K562 (cell line): ENCODE measurements at regions not wholly inside any gene's neighbourhood (a gene's known extent, or its start where the extent isn't known, plus 50 kb on each side); places are given as distances from the start of the nearest gene placed in this dataset.
A peak's percentile ranks its signal among the peaks of the same experiment; 100 is the strongest.

Experiments
- ATAC-seq: fragments of 200-7000 bp; cut with Tn5 transposase; 3 replicates; pipeline ENCODE4 v1.9.1; 2020; ENCODE audit warnings: moderate library complexity
- BruUV-seq: library from RNA; stranded (reverse); fragments of 400-500 nt; replicated peaks from 2 replicates; lab custom pipeline; 2021; lab: Mats Ljungman, UMichigan
- CTCF ChIA-PET: fragments of 300-600 bp; formaldehyde crosslinking; extraction: SDS; loops from one replicate; lab custom pipeline; 2021; ENCODE audit warnings: low intra/inter-chr PET ratio; lab: Yijun Ruan, JAX
- POLR2A ChIA-PET: fragments of 300-600, 350-650 bp; sonication (Branson Sonifier 250); formaldehyde crosslinking; extraction: SDS; loops from one replicate; lab custom pipeline; 2021; ENCODE audit warnings: antibody characterized with exemption, inconsistent platforms; lab: Yijun Ruan, JAX
- DNase-seq, 4 experiments: peaks; one replicate each; pipeline versions ENCODE4 v3.0.0 to v3.0.0-alpha.2; 2011 to 2018; ENCODE audit warnings: low spot score in 3 of 4, mixed read lengths in 3 of 4; ENCODE audit errors: extremely low read depth in 1 of 4
- FAIRE-seq: peaks from 2 replicates; lab custom pipeline; 2011; peaks lifted over from hg19 to GRCh38; lab: Jason Lieb, UNC
- H2AFZ ChIP-seq: 2 replicates; pipeline ENCODE4 v1.6.0; 2011; ENCODE audit warnings: low read depth, low read length, control low read depth, inconsistent platforms
- H3K27ac ChIP-seq: fragments of 200-600 bp; 3 replicates; pipeline ENCODE4 v1.8.0; 2011; ENCODE audit warnings: low read depth, mild to moderate bottlenecking, control low read depth, inconsistent platforms, low read length, moderate library complexity, mixed read lengths; ENCODE audit errors: extremely low read depth
- H3K27me3 ChIP-seq, 2 experiments: fragments of 300-600 bp in 1 of 2; 2 replicates in 1 of 2; 3 replicates in 1 of 2; pipeline versions ENCODE4 v1.6.0 to v1.8.0; 2011; ENCODE audit warnings: inconsistent platforms in 2 of 2, low read length in 2 of 2, mild to moderate bottlenecking in 1 of 2, mixed read lengths in 1 of 2, moderate library complexity in 1 of 2; ENCODE audit not compliant: control insufficient read depth in 2 of 2, insufficient read depth in 2 of 2
- H3K36me3 ChIP-seq: fragments of 300-600 bp; 3 replicates; pipeline ENCODE4 v1.8.0; 2011; ENCODE audit warnings: mild to moderate bottlenecking, low read length, inconsistent platforms; ENCODE audit not compliant: control insufficient read depth, insufficient read depth
- H3K4me1 ChIP-seq, 2 experiments: fragments of 200-600 bp in 1 of 2; replicated peaks in 1 of 2; 2 replicates in 1 of 2; 3 replicates in 1 of 2; pipeline versions ENCODE4 v1.5.1 to v1.8.0; 2011; ENCODE audit warnings: inconsistent platforms in 2 of 2, low read length in 2 of 2, mild to moderate bottlenecking in 1 of 2, mixed read lengths in 1 of 2, moderate library complexity in 1 of 2; ENCODE audit not compliant: control insufficient read depth in 2 of 2, insufficient read depth in 2 of 2
- H3K4me2 ChIP-seq: 2 replicates; pipeline ENCODE4 v1.6.1; 2011; ENCODE audit warnings: low read length, control low read depth, inconsistent platforms, mixed read lengths; ENCODE audit not compliant: insufficient read depth
- H3K4me3 ChIP-seq: fragments of 200-600 bp; sonication (generic), shearing (Covaris generic); 2 replicates; pipeline ENCODE4 v1.5.1; 2016; ENCODE audit warnings: control low read depth, inconsistent platforms
- H3K79me2 ChIP-seq: fragments of 200-600 bp; 3 replicates; pipeline ENCODE4 v1.8.0; 2011; ENCODE audit warnings: low read length, inconsistent platforms; ENCODE audit not compliant: control insufficient read depth, insufficient read depth
- H3K9ac ChIP-seq, 2 experiments: 2 replicates each; pipeline versions ENCODE4 v1.6.0 to v1.6.1; 2011; ENCODE audit warnings: low read depth in 2 of 2, low read length in 2 of 2, control low read depth in 1 of 2, inconsistent platforms in 1 of 2, mild to moderate bottlenecking in 1 of 2, mixed read lengths in 1 of 2; ENCODE audit not compliant: insufficient read depth in 1 of 2
- H3K9me1 ChIP-seq: one replicate; pipeline ENCODE4 v1.6.0; 2011; ENCODE audit warnings: inconsistent platforms, mild to moderate bottlenecking, low read length, moderate library complexity; ENCODE audit not compliant: control insufficient read depth, insufficient read depth
- H3K9me3 ChIP-seq: replicated peaks from 2 replicates; pipeline ENCODE4 v1.5.1; 2011; ENCODE audit warnings: low read depth, low read length, inconsistent platforms; ENCODE audit not compliant: control insufficient read depth, insufficient read depth
- H4K20me1 ChIP-seq: replicated peaks from 2 replicates; pipeline ENCODE4 v1.6.1; 2011; ENCODE audit warnings: low read length, inconsistent platforms, mixed read lengths; ENCODE audit not compliant: control insufficient read depth, insufficient read depth
- BRCA1 ChIP-seq, 2 experiments: fragments of 450-650 bp in 1 of 2; sonication (generic) in 1 of 2; formaldehyde crosslinking in 1 of 2; IDR thresholded peaks; 2 replicates each; pipeline versions ENCODE4 v1.5.0 to v1.6.1; 2017 to 2020; ENCODE audit warnings: mild to moderate bottlenecking in 1 of 2, missing genetic modification reagents in 1 of 2
- MAFG ChIP-seq: fragments of 450-650 bp; conservative IDR thresholded peaks from 2 replicates; pipeline ENCODE4 v1.6.1; 2016; ENCODE audit warnings: missing genetic modification characterization, missing compliant biosample characterization
- U2AF2 ChIP-seq: fragments of 200-400 bp; formaldehyde crosslinking; optimal IDR thresholded peaks from 2 replicates; pipeline ENCODE3; 2017; ENCODE audit warnings: low read depth, mild to moderate bottlenecking, low read length
- ZBTB11 ChIP-seq, 3 experiments: fragments of 200-800 bp in 1 of 3; fragments of 250-450 bp in 1 of 3; fragments of 450-650 bp in 1 of 3; sonication (Bioruptor Pico) in 1 of 3; sonication (Bioruptor generic) in 1 of 3; formaldehyde crosslinking in 1 of 3; IDR thresholded peaks; 2 replicates each; pipeline versions ENCODE4 v1.6.1 to v1.8.0; 2016 to 2022; ENCODE audit warnings: mild to moderate bottlenecking in 2 of 3, missing genetic modification characterization in 2 of 3, missing compliant biosample characterization in 1 of 3, moderate library complexity in 1 of 3
- ZNF316 ChIP-seq: fragments of 450-650 bp; IDR thresholded peaks from 2 replicates; pipeline ENCODE4 v1.6.1; 2016
- ZNF561 ChIP-seq: fragments of 450-650 bp; formaldehyde crosslinking; conservative IDR thresholded peaks from 2 replicates; pipeline ENCODE4 v1.4.0; 2020; ENCODE audit warnings: mild to moderate bottlenecking, moderate library complexity
- ZSCAN29 ChIP-seq: fragments of 450-650 bp; IDR thresholded peaks from 2 replicates; pipeline ENCODE4 v1.6.1; 2017
- WGBS: fragments of 100-300 bp; shearing (Covaris generic); methylation state at CpG from one replicate; pipeline ENCODE4 v1.1.6; 2016; ENCODE audit warnings: low coverage, mixed read lengths; ENCODE audit not compliant: insufficient coverage; ENCODE audit errors: missing lambda C conversion rate; 5-methylcytosine and 5-hydroxymethylcytosine counted together
- in situ Hi-C: fragments of 300-500 bp; cut with MboI; formaldehyde crosslinking; loops from 4 replicates; pipeline ENCODE4 v1.15.0; 2018; ENCODE audit warnings: inconsistent platforms, mixed read lengths
- intact Hi-C: fragments of 100-400 bp; cut with micrococcal nuclease; formaldehyde crosslinking; loops from 2 replicates; pipeline ENCODE4 v1.14.2; 2022

- TF ChIP-seq ZSCAN29 (no peak), U2AF2 (no peak), ZBTB11 (CRISPR knock-in tag; IDR thresholded peaks at IDR 0.05) (no peak), MAFG (peak; percentile 28; the same call in 1 of the 2 replicates), BRCA1 (IDR thresholded peaks at IDR 0.05) (no peak), BRCA1 (CRISPR knock-in tag; IDR thresholded peaks at IDR 0.05) (no peak), ZNF316 (peak; percentile 48; the same call in 1 of the 2 replicates), ZNF561 (CRISPR knock-in tag) (no peak)
- TF ChIP-seq, all 486 proteins: peak for 2
- Histone ChIP-seq H3K79me2 (no peaks in the 10 kb centered on the region), H3K4me1 (no peaks in the 10 kb centered on the region), H2AFZ (no peak overlapping the region), H3K36me3 (no peaks in the 10 kb centered on the region), H3K9me1 (no peaks in the 10 kb centered on the region), H3K27me3 (no peaks in the 10 kb centered on the region), H3K9ac (no peak overlapping the region), H3K9me3 (0 out of 2 replicates have a peak, but pooled peaks cover 1% of the 10 kb centered on the region), H3K4me2 (no peak overlapping the region), H3K27ac (no peak overlapping the region), H4K20me1 (no peaks in the 10 kb centered on the region), H3K4me3 (no peak overlapping the region)
- no TSS peak for BruUV-seq
- FAIRE-seq = no peak
- POLR2A ChIA-PET = no interaction called here
- intact Hi-C loops = no loop called here
- in situ Hi-C loops = no loop called here
- no peak for ATAC-seq
- CTCF ChIA-PET = no interaction called here
- no peak for DNase-seq
- WGBS = 0% methylated on average over 2 of the region's 2 CpGs
Observed at GRCh38 chr1:82870332-82870731, 1069.6 kb downstream of the ADGRL2 start.
